ENCODE measurements at regions not wholly inside any gene's neighbourhood (a gene's known extent, or its start where the extent isn't known, plus 50 kb on each side); places are given as distances from the start of the nearest gene placed in this dataset.

- DNase-seq (ENCODE audit: low read depth): peak; percentile 99
Observed at GRCh38 chr16:86664522-86665318, 86.4 kb downstream of the FOXL1 start.

- DNase-seq (ENCODE audit: low read depth): peak; percentile 89
Observed at GRCh38 chr16:86665319-86665675, 86.9 kb downstream of the FOXL1 start.

- DNase-seq (ENCODE audit: low read depth): no peak
Observed at GRCh38 chr16:86665929-86666328, 87.6 kb downstream of the FOXL1 start.

DNA sequence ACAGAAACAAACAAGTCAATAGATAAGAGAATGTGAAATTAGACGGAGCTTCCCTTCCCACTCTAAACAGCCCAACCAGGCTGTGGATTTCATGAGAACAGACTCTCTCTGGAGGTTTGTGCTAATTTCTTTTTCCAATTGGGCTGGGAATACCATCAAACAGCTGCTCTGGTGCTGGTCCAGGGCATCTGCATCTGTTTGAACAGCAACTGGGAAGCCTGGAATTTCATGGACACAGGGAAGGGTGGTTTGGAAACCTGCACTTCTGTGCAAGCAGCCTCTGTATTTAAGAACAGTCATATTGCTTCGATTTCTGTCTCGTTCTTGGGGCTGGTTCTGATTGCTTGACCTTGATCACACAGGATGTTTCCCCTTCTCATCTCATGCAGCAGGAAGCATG, 88.7 kb downstream of the FOXL1 start:
- DNase-seq (ENCODE audit: low read depth): no peak

DNA sequence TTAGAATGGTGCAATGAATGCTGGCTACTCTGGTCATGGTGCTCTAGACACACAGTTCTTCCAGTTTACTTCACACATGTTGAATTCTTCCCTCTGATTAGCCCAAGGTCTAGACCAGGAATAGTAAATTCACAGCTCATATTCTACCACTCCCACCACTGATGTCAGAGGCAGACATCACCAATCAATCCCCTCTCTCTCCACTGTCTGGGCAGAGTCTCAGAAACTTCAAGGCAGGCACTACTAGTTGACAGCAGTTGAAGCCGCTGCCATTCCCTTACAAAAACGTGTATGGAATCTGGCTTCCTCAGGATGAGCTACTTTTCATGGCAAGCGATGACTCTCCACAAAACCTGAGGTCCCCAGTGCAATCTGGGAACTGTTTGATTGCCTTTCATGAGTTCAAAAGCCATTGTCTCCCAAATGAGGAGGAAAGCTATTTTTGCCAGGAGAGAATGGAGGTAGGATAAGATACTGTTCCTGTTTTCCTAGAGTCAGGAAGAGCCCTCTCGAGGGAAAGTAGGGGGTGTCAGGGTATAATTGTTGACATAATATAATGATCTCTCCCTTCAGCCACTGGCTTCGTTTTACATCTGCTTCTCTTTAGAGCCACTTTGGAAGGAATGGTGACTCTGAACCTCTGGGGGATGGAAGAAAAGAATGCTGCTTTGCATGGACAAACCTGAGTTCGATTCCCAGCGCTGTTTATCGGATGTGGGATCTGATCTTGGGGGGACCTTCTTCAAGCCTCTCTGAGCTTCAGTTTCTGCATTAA, 90.0 kb downstream of the FOXL1 start:
- peak; percentile 44 for DNase-seq (ENCODE audit: low read depth)

GRCh38 chr16:86669285-86669805, 91.0 kb downstream of the FOXL1 start:
- no peak for DNase-seq (ENCODE audit: low read depth)

DNA sequence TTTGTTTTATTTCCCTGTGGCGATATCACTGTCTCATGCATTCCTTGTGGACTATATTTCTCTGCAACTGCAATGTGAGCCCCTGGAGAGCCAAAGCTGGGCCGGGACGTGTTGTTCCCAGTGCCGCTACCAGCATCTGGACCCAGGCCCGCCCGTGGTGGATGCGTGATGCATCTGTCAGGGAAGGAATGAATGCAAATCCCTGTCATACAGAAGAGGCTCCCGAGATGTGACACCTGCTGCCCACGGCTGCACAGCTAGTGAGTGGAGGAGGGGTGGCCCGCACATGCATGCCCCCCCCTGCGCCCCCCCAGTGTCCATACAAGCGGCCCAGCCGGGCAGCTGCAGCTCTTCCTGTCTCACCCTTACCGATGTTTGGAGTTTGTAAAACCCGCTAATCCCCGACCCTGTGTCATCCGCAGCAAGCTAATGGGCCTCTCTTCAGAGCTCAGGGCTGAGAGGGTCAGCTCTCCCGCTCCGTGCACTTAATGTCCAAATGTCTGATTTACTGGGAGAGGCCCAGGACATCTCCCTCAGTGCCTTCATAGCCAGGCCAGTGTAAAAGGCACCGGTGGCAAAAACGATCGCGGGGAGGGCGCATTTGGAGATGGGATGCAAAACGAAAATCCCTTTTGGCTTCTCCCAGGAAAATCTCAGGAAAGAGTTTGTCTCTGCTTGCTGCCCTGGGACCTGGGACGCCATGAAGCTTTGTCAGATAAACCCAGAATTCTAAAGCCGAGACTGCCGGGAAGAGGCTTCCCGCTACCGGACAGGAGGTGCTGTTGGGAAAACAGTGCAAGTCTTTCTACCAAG, 91.8 kb downstream of the FOXL1 start:
- no peak for DNase-seq (ENCODE audit: low read depth)

GRCh38 chr16:86670750-86671234, 92.4 kb downstream of the FOXL1 start:
- no peak for DNase-seq (ENCODE audit: low read depth)

DNA sequence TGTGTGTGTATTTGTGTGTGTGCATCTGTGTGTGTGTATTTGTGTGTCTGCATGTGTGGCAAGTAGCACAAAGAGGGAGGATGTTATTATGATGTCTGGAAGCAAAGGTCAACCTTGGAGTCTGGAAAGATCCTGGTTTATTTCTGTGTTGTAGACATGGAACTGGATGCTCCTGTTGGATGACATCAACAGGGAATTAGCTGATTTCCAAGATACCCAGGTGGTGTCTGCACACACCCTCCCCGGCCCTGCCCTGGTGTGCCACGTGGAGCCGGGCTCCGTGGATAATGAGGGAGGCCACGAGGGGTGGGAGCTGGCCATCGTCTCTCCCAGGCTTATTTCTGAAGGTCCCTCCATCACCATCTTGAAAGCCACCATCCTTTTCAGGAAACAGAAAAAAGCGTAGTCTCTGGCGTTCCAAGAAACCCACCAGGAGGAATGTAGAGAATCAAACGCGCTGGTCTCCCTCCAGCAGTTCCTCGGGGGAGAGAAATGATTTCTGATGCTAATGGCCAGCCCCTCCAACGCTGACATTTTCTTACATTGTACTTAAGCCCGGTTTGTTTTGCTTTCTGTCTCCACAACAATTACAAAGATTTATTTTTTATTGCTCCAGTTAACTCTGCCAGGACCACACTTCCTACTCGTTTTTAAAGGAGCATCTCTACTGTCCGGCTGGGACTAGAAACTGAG, 93.3 kb downstream of the FOXL1 start:
- DNase-seq (ENCODE audit: low read depth): peak; percentile 46

DNA sequence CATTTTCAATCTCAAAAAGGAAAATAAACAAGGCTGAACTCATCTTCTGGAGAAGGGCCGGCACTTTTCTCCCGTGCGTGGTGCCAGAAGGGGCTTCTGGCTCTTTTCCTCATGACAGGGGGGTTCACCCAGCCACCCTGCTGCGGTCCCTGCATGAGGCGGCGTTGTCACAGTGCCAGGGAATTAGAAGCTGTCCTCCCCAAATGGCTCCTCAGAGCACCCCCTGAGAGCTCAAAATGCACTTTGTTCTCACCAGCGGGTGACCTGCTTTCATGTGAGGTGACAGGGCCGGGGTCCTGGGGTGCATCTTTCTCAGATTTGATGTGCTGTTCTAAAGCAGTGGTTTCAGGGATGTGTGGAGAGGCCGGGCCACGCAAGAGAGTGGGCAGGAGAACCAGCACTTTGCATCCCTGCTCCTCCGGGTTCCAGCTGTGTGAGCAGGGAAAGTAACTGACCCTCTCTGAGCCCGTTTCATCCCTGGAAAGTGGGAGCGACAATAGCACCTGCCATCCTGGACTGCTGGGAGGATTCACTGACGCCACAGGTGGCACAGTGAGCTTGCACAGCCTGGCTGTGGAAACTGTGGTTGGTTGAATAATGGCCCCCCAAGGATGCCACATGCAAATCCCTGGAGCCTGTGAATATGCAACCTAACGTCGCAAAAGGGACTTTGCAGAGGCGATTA, 94.0 kb downstream of the FOXL1 start:
- no peak for DNase-seq (ENCODE audit: low read depth)

DNA sequence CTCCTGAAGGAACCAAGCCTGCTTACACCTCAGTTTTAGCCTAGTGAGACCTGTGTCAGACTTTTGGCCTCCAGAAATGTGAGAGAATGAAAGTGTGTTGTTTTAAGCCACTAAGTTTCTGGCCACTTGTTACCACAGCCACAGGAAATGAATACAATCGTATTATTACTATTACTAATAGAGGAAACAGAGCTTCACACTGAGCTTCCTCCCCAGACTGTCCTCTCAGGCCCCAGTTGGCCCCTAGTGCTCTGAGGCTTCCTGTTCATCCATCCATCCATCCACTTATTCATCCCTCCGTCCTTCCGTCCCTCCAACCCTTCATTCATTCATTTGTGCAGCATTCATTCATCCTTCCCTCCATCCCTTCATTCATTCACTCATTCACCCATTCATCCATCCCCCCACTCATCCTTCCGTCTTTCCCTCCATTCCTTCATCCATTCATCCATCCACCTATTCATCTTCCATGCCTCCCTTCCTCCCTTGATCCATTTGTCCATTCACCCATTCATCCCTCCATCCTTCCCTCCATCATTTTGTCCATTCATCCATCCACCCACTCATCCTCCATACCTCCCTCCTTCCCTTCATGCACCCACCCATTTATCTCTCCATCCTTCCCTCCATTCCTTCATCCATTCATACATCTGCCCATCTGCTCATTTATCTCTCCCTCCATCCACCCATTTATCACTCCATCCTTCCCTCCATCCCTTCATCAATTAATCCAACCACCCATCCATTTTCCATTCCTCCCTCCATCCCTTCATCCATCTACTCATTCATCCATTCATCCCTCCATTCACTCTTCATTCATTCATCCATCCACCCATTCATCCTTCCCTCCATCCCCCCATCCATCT, 95.0 kb downstream of the FOXL1 start:
- no peak for DNase-seq (ENCODE audit: low read depth)

GRCh38 chr16:86673956-86674453, 95.7 kb downstream of the FOXL1 start:
- DNase-seq (ENCODE audit: low read depth): no peak

GRCh38 chr16:86676254-86676670, 97.9 kb downstream of the FOXL1 start:
- DNase-seq (ENCODE audit: low read depth): peak; percentile 89

DNA sequence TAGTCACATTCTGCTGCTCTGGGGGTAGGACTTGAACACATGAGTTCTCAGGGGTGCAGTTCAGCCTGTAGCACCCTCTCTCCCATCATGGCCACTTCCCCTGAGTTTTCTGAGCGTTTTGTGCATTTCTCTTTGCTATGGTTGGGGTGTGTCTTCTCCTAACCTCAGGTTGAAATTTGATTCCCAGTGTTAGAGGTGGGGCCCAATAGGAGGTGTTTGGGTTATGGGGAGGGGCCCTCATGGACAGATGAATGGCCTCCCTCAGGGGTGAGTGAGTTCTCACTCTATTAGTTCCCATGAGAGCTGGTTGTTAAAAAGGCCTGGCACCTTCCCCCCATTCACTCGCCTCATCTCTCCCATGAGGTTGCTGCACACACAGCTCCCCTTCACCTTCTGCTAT, 101.1 kb downstream of the FOXL1 start:
- DNase-seq (ENCODE audit: low read depth): peak; percentile 55

- DNase-seq (ENCODE audit: low read depth): peak; percentile 92
Observed at GRCh38 chr16:86680162-86680561, 101.8 kb downstream of the FOXL1 start.

DNA sequence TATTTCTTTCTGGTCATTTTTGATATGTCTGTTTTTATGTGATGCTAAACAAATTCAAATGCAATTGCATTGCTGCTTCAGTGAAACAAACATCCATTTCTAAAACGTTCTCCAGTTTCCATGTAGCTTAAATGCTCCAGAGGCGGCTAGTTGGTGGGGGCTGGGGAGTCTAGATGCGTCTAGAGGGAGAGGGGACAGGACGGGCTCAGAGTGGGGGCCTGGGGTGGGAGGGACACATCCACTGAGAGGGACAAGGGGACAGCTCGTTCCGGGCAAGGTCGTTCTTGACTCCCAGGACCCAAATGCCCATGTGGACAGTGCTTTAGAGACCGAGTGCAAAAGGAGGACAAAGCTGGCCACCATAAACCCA, 102.3 kb downstream of the FOXL1 start:
- DNase-seq (ENCODE audit: low read depth): peak; percentile 52

DNA sequence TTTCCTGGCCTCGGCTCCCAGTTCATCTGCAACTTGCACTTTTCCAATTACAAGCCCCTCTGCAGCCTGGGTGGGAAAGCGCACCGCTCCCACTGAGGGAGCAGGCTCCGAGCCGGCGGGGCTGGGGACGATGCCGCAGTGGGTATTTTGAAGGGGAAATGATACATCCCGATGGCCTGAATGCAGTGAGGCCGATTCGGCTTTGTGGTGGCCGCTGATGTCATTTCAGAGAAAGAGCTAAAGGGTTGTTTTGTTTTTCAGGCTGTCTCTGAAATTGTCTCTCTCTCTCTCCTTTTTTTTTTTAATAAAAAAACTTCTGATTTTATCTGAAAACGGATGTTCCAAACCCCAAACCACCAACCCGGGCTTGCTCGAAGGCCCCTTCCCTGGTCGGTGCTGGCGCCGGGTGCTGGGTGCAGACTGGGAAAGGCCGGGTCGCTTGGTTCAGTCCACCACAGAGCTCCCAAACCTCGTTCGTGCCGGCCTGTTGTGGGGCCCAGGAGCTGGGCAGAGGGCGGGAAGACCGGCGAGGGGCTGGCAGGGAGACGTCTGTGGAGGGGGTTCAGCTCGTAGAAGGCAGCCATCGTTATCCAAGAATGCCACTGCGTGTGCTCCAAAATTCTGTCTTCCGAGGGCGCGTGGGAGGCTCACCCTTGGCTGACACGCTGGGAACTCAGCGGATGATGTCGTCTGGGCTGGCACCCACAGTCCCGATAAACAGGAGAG, 102.8 kb downstream of the FOXL1 start:
- DNase-seq (ENCODE audit: low read depth): peak; percentile 88

GRCh38 chr16:86681757-86682106, 103.4 kb downstream of the FOXL1 start:
- DNase-seq (ENCODE audit: low read depth): no peak

Data from M059J (cell line).